Thyroid gland (tissue), 4 donors: ENCODE measurements at regions not wholly inside any gene's neighbourhood (a gene's known extent, or its start where the extent isn't known, plus 50 kb on each side); places are given as distances from the start of the nearest gene placed in this dataset.

ENCODE experiments used
- CTCF ChIP-seq, 6 experiments: fragments of 200-600 bp in 3 of 6; fragments of 450-650 bp in 3 of 6; sonication (generic) in 3 of 6; IDR thresholded peaks; one replicate each; pipeline ENCODE4 v1.5.1; 2016 to 2019; ENCODE audit warnings: antibody characterized with exemption in 6 of 6, mild to moderate bottlenecking in 2 of 6, inconsistent platforms in 1 of 6, moderate library complexity in 1 of 6
- POLR2A ChIP-seq, 2 donors: fragments of 450-650 bp; IDR thresholded peaks; one replicate each; pipeline ENCODE4 v1.6.1; 2017; ENCODE audit warnings: antibody characterized with exemption in 2 of 2, mild to moderate bottlenecking in 2 of 2, moderate library complexity in 1 of 2

DNA sequence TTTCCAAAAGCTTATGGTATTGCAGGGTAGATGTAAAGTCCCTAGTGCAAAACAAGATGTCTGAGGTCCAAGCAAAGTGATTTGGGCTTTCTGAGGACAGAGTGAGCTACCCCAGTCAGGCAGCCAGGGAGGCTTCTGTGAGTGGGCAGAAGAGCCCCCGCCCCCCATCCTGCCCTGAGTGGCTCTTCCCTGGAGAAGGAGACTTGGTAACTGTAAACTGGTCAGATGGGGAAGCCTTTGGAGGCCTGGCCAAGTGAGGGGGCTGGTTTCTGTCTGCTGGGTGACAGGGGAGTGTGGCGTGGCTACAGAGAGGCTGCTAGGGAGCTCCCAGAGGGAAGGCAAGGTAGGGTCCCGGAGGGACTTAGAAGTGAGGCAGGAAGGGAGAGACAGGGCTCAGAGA is 181.3 kb upstream of the HAAO start:
- TF ChIP-seq CTCF (IDR thresholded peaks at IDR 0.05) = no peak
- no peak for TF ChIP-seq POLR2A (IDR thresholded peaks at IDR 0.05)
